T-helper 22 cell (primary cell): ENCODE measurements at regions not wholly inside any gene's neighbourhood (a gene's known extent, or its start where the extent isn't known, plus 50 kb on each side); places are given as distances from the start of the nearest gene placed in this dataset.
"Not testable (repeated sequence)": the region's sequence is repeated elsewhere in the genome, so short reads cannot be mapped to it uniquely, and the experiment has no call there.

ENCODE experiments used
- DNase-seq: peaks from one replicate; pipeline ENCODE4 v3.0.0-alpha.2; 2020; ENCODE audit warnings: low read depth

GRCh38 chrX:110512341-110512740, 153.7 kb downstream of the RTL9 start:
- DNase-seq: no peak

DNA sequence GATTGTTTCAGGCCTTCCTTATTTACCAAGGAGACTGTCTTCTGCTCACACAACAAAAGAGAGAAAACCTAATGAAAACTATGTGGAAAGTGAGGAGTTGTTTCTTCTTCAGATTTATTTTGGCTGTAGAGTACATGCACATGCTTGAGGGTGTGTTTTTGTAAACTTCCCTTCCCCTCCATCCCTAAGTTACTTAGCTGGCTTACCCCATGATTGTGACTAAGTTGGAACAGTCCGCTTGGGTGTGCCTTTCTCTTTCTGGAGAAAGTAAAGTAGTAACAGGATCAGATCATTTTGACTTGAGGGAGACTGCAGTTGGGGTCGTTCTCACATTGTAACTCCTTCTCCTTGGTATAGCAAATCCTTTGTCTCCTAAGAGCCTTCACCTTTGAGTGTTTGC, 155.9 kb downstream of the RTL9 start:
- DNase-seq: no peak

- DNase-seq: no peak
Observed at GRCh38 chrX:110519501-110519900, 160.9 kb downstream of the RTL9 start.

DNA sequence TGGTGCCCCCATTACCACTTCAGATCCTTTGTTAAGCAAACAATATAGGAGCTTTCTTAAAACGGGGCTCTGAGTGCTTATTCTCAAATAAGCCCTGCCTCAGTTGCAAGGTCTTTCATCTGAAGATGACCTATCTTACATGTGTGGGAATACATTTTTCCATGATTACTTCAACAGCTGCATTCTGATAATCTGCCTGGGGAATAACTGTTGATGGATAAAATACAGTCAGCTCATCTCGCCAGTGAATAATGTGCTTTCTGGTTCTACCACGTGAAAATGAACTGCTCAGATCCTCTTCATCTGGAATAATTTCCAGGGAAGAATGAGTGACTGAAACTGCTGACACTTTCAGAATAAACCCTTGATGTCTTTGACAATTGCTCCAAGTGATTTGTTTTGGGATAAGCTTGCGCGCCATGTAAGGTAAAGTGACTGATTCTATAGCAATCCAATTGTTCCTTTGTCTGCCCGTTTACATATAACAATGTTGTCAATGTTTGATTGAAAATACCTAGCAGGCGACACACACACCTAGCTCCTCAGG, 161.3 kb downstream of the RTL9 start:
- no peak for DNase-seq

DNA sequence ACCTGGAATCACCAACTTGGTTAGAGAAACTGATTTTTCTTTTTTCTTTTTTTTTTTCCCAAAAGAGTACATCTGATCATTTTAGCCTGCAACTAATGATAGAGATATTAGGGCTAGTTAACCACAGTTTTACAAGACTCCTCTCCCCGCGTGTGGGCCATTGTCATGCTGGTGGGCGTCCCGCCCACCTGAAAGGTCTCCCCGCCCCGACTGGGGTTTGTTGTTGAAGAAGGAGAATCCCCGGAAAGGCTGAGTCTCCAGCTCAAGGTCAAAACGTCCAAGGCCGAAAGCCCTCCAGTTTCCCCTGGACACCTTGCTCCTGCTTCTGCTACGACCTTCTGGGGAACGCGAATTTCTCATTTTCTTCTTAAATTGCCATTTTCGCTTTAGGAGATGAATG, 162.0 kb downstream of the RTL9 start:
- not testable (repeated sequence) for DNase-seq

DNA sequence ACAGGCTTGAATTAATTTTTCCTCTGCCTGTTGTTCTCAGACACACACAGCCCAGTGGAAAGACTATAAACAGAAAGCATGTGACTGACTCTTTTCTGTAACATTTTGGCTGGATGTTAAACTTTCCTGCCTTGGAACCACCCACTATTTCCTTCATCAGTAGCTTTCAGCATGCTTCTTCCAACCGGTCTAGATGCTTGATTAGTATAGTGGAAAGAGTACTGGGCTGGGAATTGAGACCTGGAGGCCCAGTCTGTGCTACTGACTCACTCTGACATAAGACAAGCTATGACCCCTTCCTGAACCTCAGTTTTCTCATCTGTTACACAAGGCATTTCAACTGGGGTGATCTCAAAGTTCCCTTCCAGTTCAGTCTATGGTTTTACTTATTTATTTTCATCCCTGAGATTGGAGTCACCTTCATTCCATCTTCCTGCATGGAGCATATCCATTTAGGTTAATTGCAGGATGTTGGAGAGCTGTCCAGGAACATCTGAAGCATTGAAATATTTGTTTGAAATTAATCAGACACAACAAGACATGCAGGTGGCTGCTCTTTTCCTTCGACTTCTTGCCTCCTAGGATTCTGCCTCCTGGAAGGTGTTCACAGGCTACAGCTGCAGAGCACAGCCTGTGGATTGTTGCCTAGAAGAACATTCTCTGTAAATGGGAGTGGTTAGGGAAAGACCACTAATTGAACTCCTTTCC, 173.4 kb downstream of the RTL9 start:
- DNase-seq: no peak

DNA sequence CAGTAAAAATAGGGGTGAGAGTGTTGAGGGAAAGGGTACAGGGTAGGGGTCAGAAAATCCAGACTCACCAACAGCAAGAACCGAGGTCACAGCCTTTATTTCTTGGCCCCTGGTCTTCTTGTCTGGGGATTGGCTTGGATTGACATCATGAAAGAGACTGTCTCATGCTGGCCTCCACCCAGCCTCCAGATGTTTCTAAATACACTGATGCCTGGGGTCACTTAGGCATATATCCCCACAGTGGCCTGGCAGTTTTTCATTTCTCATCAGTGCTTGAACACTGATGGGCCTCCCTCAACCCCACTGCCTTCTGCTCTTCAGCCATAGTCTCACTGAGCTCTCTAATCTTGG, 173.9 kb downstream of the RTL9 start:
- DNase-seq: no peak

DNA sequence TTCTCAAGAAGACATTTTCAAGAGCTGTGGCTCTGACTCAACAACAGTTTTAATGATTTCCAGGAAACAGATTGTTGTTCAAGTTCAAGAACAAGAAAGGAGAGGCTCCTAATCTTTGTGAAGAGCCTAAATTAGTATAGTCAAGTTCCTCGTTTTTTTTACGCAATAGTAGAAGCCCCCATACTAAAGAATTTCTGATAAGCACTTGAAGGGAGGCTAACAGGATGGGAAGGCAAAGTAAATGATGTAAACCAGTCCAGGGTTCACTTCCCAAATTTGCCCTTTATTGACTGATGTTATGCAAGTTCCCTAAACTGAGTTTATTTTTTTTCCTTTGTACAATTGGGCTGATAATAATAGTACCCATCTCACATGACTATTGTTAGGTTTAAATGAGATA, 178.2 kb downstream of the RTL9 start:
- DNase-seq: no peak

GRCh38 chrX:110541266-110541665, 182.6 kb downstream of the RTL9 start:
- no peak for DNase-seq

DNA sequence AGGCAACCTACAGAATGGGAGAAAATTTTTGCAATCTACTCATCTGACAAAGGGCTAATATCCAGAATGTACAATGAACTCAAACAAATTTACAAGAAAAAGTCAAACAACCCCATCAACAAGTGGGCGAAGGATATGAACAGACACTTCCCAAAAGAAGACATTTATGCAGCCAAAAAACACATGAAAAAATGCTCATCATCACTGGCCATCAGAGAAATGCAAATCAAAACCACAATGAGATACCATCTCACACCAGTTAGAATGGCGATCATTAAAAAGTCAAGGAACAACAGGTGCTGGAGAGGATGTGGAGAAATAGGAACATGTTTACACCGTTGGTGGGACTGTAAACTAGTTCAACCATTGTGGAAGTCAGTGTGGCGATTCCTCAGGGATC, 192.2 kb downstream of the RTL9 start:
- DNase-seq: not testable (repeated sequence)

GRCh38 chrX:110557864-110558263, 199.2 kb downstream of the RTL9 start:
- no peak for DNase-seq

DNA sequence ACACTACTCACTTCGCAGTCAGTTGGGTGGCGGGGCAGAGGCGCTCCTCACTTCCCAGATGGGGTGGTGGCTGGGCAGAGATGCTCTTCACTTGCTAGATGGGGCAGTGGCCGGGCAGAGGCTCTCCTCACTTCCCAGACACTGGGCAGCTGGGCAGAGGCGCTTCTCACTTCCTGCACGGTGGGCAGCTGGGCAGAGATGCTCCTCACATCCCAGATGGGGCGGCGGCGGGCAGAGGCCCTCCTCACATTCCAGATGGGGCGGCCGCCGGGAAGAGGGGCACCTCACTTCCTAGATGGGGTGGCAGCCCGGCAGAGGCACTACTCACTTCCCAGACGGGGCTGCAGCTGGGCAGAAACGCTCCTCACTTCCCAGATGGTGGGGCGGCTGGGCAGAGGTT, 199.8 kb downstream of the RTL9 start:
- no peak for DNase-seq

- DNase-seq: no peak
Observed at GRCh38 chrX:110561034-110561433, 202.4 kb downstream of the RTL9 start.

GRCh38 chrX:110563282-110563681, 204.6 kb downstream of the RTL9 start:
- DNase-seq: no peak

DNA sequence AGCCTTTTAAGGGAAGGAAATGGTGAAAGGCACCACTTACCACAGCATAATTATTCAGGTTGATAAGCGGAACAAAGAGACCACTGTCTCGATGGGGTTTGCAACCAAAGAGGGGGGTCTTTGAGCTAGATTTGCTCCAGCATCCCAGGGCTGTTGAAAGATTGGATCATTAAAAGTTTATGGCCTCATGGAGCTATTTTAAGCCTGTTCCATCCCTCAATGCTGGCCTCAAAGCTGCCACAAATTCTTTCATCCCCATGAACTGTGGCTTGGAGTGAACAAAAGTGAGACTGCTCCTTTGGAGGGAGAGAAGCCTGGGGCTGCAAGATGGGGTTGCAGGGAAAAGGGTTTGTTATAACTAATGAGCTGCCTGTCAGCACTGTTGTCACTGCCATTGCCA, 209.8 kb downstream of the RTL9 start:
- DNase-seq: no peak

DNA sequence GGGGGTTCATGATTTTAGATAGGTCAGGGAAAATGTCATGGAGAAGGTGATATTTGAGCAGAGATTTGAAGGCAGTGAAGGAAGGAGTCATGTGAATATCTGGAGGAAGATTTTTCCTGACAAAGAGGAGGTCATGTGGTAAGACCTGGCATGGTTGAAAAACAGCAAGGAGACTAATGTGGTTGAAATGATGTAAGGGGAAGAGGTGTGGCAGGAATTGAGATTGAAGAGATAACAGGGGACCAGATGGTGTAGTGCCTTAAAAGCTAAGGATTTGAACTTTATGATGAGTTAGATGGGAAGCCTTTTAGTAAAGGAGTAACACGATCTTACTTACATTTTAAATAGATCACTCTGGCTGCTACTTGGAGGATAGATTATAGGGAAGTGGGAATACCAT, 210.9 kb downstream of the RTL9 start:
- DNase-seq: no peak

DNA sequence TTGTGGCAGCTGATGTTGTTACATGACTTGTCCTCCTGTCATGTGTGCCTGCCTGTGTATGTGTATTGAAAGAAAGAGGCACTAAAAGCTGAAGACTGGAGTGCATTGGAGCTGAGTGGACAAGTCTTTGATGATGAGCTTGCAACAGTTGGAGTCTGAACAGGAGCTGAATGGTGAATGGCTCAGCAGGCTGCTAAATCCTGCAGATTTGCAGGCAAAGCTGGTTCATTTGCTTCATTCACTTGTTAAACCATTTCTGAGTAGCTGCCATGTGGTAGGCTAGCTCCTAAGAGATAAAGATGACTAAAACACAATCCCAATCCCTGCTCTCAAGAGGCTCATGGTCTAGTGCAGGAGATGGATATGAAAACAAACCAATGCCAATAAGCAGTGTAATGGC, 217.3 kb downstream of the CHRDL1 start:
- DNase-seq: no peak

DNA sequence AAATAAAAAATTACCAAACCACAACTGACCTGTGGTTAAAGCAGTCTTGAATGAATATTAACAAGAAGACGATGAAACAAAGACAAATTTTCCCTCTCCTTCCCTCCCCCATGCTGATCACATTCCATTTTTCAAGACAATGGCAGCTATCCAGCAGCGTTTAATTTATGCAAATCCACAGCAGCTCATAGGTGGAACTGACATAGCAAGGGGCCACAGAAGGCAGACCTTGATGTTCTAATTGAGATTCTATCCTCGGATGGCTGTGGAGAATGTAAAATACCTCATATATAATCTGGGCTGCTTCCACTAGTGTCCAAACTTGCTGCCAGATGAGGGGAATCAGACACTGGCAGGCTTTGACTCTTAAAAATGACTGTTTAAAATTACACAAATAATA, 211.5 kb downstream of the CHRDL1 start:
- DNase-seq: no peak

GRCh38 chrX:110588164-110588563, 207.5 kb downstream of the CHRDL1 start:
- DNase-seq: no peak

DNA sequence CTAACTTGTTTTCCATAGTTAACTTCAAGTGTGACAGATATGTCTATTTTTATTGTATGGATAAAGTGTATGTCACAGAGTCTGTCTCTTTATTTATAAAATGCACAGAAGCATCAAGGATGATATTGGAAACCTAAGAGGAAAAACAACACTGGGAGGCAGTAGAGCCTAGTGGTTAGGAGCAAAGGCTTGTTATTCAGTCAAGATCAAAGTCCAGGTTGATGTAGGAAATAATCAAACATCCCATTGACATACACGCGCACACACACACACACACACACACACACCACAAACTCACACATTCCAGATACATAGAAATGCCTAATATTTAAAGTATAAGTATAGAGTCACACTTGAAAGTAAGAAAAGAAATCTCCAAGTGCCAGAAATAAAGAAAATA, 206.8 kb downstream of the CHRDL1 start:
- DNase-seq: no peak

- no peak for DNase-seq
Observed at GRCh38 chrX:110600745-110601310, 194.8 kb downstream of the CHRDL1 start.

DNA sequence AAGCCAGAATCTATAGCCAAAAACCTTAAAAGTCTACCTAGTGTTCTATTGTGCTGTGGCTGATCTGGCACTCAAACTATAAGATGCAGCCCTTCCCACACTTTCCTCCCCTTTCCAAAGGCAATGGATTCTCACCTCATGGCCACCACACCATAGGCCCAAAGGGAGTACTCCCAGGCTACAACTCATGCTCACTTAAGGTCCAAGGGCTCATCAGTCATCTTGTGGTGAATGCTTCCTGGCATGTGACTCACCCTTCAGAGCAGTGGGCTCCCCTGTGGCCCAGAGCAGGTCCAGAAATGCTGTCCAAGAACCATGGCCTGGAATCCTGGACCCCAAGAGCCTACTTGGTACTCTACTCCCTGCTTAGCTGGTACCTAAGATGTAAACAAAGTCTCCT, 181.0 kb downstream of the CHRDL1 start:
- DNase-seq: no peak
